Amygdala (tissue), 56 donors: ENCODE measurements at regions not wholly inside any gene's neighbourhood (a gene's known extent, or its start where the extent isn't known, plus 50 kb on each side); places are given as distances from the start of the nearest gene placed in this dataset.
"Not testable (repeated sequence)": the region's sequence is repeated elsewhere in the genome, so short reads cannot be mapped to it uniquely, and the experiment has no call there.

Source experiments
- DNase-seq, 56 donors: peaks; one replicate each; lab custom pipeline; 2025; lab: John Stamatoyannopoulos, UW

- no peak for DNase-seq
Observed at GRCh38 chr9:103068753-103069152, 73.6 kb downstream of the CYLC2 start.

GRCh38 chr9:103078581-103078980 lies 83.4 kb downstream of the CYLC2 start:
- DNase-seq = no peak

- no peak for DNase-seq
Observed at GRCh38 chr9:103082494-103082893, 87.4 kb downstream of the CYLC2 start.

GRCh38 chr9:103089357-103089756 lies 94.2 kb downstream of the CYLC2 start:
- DNase-seq = no peak

- no peak for DNase-seq
Observed at GRCh38 chr9:103104101-103104500, 109.0 kb downstream of the CYLC2 start.

GRCh38 chr9:103116246-103116645 lies 121.1 kb downstream of the CYLC2 start:
- no peak for DNase-seq

GRCh38 chr9:103126494-103126893 lies 131.4 kb downstream of the CYLC2 start:
- no peak for DNase-seq

- no peak for DNase-seq
Observed at GRCh38 chr9:103139891-103140290, 144.8 kb downstream of the CYLC2 start.

GRCh38 chr9:103152473-103152872 lies 157.3 kb downstream of the CYLC2 start:
- DNase-seq = no peak

- DNase-seq = no peak
Observed at GRCh38 chr9:103167530-103167929, 172.4 kb downstream of the CYLC2 start.

- DNase-seq = no peak
Observed at GRCh38 chr9:103168254-103168653, 173.1 kb downstream of the CYLC2 start.

- no peak for DNase-seq
Observed at GRCh38 chr9:103169798-103170197, 174.7 kb downstream of the CYLC2 start.

GRCh38 chr9:103183701-103184171 lies 188.6 kb downstream of the CYLC2 start:
- peak in 1 of 56 donors; percentile 5 for DNase-seq

- no peak for DNase-seq
Observed at GRCh38 chr9:103186959-103187358, 191.8 kb downstream of the CYLC2 start.

GRCh38 chr9:103188781-103189350 lies 193.7 kb downstream of the CYLC2 start:
- no peak for DNase-seq

- DNase-seq = no peak
Observed at GRCh38 chr9:103193992-103194391, 198.9 kb downstream of the CYLC2 start.

- DNase-seq = no peak
Observed at GRCh38 chr9:103203172-103203571, 208.0 kb downstream of the CYLC2 start.

- not testable (repeated sequence) for DNase-seq
Observed at GRCh38 chr9:103205881-103206585, 210.9 kb downstream of the CYLC2 start.

- no peak for DNase-seq
Observed at GRCh38 chr9:103210607-103211006, 215.5 kb downstream of the CYLC2 start.

GRCh38 chr9:103215197-103215596 lies 220.1 kb downstream of the CYLC2 start:
- DNase-seq = no peak

- no peak for DNase-seq
Observed at GRCh38 chr9:103225702-103226646, 230.8 kb downstream of the CYLC2 start.
